HepG2 (cell line): ENCODE measurements at regions not wholly inside any gene's neighbourhood (a gene's known extent, or its start where the extent isn't known, plus 50 kb on each side); places are given as distances from the start of the nearest gene placed in this dataset.

Source experiments
- ATAC-seq: fragments of 200-7000 bp; cut with Tn5 transposase; 3 replicates; pipeline ENCODE4 v1.9.1; 2020; ENCODE audit warnings: mild to moderate bottlenecking, moderate library complexity
- BruUV-seq: library from RNA; stranded (reverse); fragments of 400-500 nt; replicated peaks from 2 replicates; lab custom pipeline; 2021; lab: Mats Ljungman, UMichigan
- CTCF ChIA-PET: fragments of 300-600 bp; formaldehyde crosslinking; extraction: SDS; loops from one replicate; lab custom pipeline; 2021; ENCODE audit warnings: low total read pairs, inconsistent platforms, low intra/inter-chr PET ratio; lab: Yijun Ruan, JAX
- POLR2A ChIA-PET: fragments of 350-600 bp; sonication (Branson Sonifier 250); formaldehyde crosslinking; loops from one replicate; lab custom pipeline; 2020; ENCODE audit warnings: antibody characterized with exemption, inconsistent platforms; lab: Yijun Ruan, JAX
- DNase-seq: peaks from one replicate; pipeline ENCODE4 v3.0.0-alpha.2; 2015; ENCODE audit warnings: low spot score
- FAIRE-seq: peaks from 3 replicates; lab custom pipeline; 2011; peaks lifted over from hg19 to GRCh38; lab: Jason Lieb, UNC
- H2AFZ ChIP-seq: one replicate; pipeline ENCODE4 v1.6.1; 2011; ENCODE audit warnings: low read length, inconsistent platforms
- H3K27ac ChIP-seq: fragments of 300-600 bp; 3 replicates; pipeline ENCODE4 v1.8.0; 2011; ENCODE audit warnings: mixed run types, mild to moderate bottlenecking, mixed read lengths, low read length, inconsistent platforms; ENCODE audit not compliant: insufficient read depth; ENCODE audit errors: extremely low read length
- H3K27me3 ChIP-seq, 2 experiments: fragments of 200-600 bp in 1 of 2; 2 replicates in 1 of 2; 3 replicates in 1 of 2; pipeline versions ENCODE4 v1.6.0 to v1.8.0; 2011; ENCODE audit warnings: low read length in 2 of 2, mild to moderate bottlenecking in 2 of 2, moderate library complexity in 2 of 2, inconsistent platforms in 1 of 2; ENCODE audit not compliant: insufficient read depth in 2 of 2, control insufficient read depth in 1 of 2
- H3K36me3 ChIP-seq, 2 experiments: fragments of 200-600 bp in 1 of 2; replicated peaks in 1 of 2; 2 replicates in 1 of 2; 3 replicates in 1 of 2; pipeline versions ENCODE4 v1.5.1 to v1.8.0; 2011; ENCODE audit warnings: low read length in 2 of 2, inconsistent platforms in 1 of 2; ENCODE audit not compliant: insufficient read depth in 2 of 2, control insufficient read depth in 1 of 2
- H3K4me1 ChIP-seq: 2 replicates; pipeline ENCODE4 v1.5.1; 2012; ENCODE audit warnings: low read length, inconsistent platforms; ENCODE audit not compliant: insufficient read depth
- H3K4me2 ChIP-seq: 2 replicates; pipeline ENCODE4 v1.6.0; 2011; ENCODE audit warnings: low read depth, low read length, inconsistent platforms
- H3K4me3 ChIP-seq, 3 experiments: fragments of 200-600 bp in 1 of 3; sonication (generic), shearing (Covaris generic) in 1 of 3; replicated peaks in 1 of 3; 2 replicates each; pipeline ENCODE4 v1.5.1; 2011 to 2016; ENCODE audit warnings: low read length in 3 of 3, inconsistent platforms in 2 of 3, low read depth in 2 of 3, mild to moderate bottlenecking in 2 of 3, control low read depth in 1 of 3, mixed read lengths in 1 of 3; ENCODE audit not compliant: insufficient read depth in 1 of 3
- H3K79me2 ChIP-seq: one replicate; pipeline ENCODE4 v1.6.1; 2011; ENCODE audit warnings: low read length, inconsistent platforms; ENCODE audit not compliant: insufficient read depth
- H3K9ac ChIP-seq: 2 replicates; pipeline ENCODE4 v1.6.0; 2011; ENCODE audit warnings: mild to moderate bottlenecking, low read depth, low read length, inconsistent platforms; ENCODE audit not compliant: insufficient read depth
- H3K9me3 ChIP-seq: 2 replicates; pipeline ENCODE4 v1.5.1; 2012; ENCODE audit warnings: mild to moderate bottlenecking, low read length
- H4K20me1 ChIP-seq: 2 replicates; pipeline ENCODE4 v1.6.0; 2011; ENCODE audit warnings: inconsistent platforms, mild to moderate bottlenecking, low read length, moderate library complexity; ENCODE audit not compliant: insufficient read depth
- AGO1 ChIP-seq: fragments of 200-400 bp; formaldehyde crosslinking; IDR thresholded peaks from 2 replicates; pipeline ENCODE4 v1.6.1; 2017; ENCODE audit warnings: mild to moderate bottlenecking, low read depth, low read length, moderate library complexity; ENCODE audit not compliant: poor library complexity, severe bottlenecking
- EED ChIP-seq: sonication (generic); formaldehyde crosslinking; IDR thresholded peaks from 2 replicates; pipeline ENCODE4 v1.5.0; 2020; ENCODE audit warnings: mild to moderate bottlenecking, missing genetic modification reagents
- GABPA ChIP-seq, 2 experiments: IDR thresholded peaks; 2 replicates each; pipeline ENCODE4 v1.6.1; 2011 to 2016; ENCODE audit warnings: low read depth in 2 of 2, low read length in 1 of 2, missing biosample characterization in 1 of 2, missing genetic modification characterization in 1 of 2
- HHEX ChIP-seq: IDR thresholded peaks from 2 replicates; pipeline ENCODE4 v1.6.1; 2016; ENCODE audit warnings: control low read depth
- MIER2 ChIP-seq: IDR thresholded peaks from 2 replicates; pipeline ENCODE4 v1.6.1; 2016; ENCODE audit warnings: missing biosample characterization, missing genetic modification reagents
- RBFOX2 ChIP-seq: fragments of 200-400 bp; formaldehyde crosslinking; IDR thresholded peaks from 2 replicates; pipeline ENCODE4 v1.6.1; 2017; ENCODE audit warnings: low read depth, mild to moderate bottlenecking, low read length
- RFX5 ChIP-seq: IDR thresholded peaks from 2 replicates; pipeline ENCODE4 v1.6.1; 2011; ENCODE audit warnings: low read depth, low read length, improper control_type of control experiment
- SYNCRIP ChIP-seq: fragments of 200-400 bp; formaldehyde crosslinking; IDR thresholded peaks from 2 replicates; pipeline ENCODE4 v1.6.1; 2018; ENCODE audit warnings: mild to moderate bottlenecking, low read depth, low read length; ENCODE audit not compliant: insufficient read depth
- ZNF225 ChIP-seq: sonication (generic); formaldehyde crosslinking; IDR thresholded peaks from 2 replicates; pipeline ENCODE4 v1.4.0; 2020; ENCODE audit warnings: mild to moderate bottlenecking, missing genetic modification reagents
- ZSCAN25 ChIP-seq: sonication (generic); formaldehyde crosslinking; IDR thresholded peaks from 2 replicates; pipeline ENCODE4 v1.8.0; 2022; ENCODE audit warnings: mild to moderate bottlenecking, missing genetic modification reagents
- WGBS: methylation state at CpG from one replicate; pipeline ENCODE4 v1.1.6; 2017; ENCODE audit warnings: low lambda C conversion rate; 5-methylcytosine and 5-hydroxymethylcytosine counted together
- in situ Hi-C: cut with HindIII; loops from 2 replicates; pipeline ENCODE4 v1.10.0; 2017; ENCODE audit warnings: low pct_unique_long_range_greater_than_20kb; ENCODE audit not compliant: extremely low pct_ligation_motif_present
- intact Hi-C: fragments of 100-400 bp; cut with micrococcal nuclease; formaldehyde crosslinking; loops from one replicate; pipeline ENCODE4 v1.10.0; 2022; ENCODE audit not compliant: unreplicated experiment

GRCh38 chr1:239892602-239893001, 199.1 kb upstream of the FMN2 start:
- H3K9me3 ChIP-seq, result no peaks in the 10 kb centered on the region
- CTCF ChIA-PET, result no interaction called here
- no peak for FAIRE-seq
- H3K4me3 ChIP-seq, result no peak overlapping the region
- H4K20me1 ChIP-seq, result no peaks in the 10 kb centered on the region
- TF ChIP-seq MIER2 (CRISPR knock-in tag) (no peak), RFX5 (no peak), HHEX (no peak), EED (no peak), AGO1 (no peak), RBFOX2 (no peak), SYNCRIP (no peak), GABPA (IDR thresholded peaks at IDR 0.05; ENCODE audit: low read depth, low read length) (no peak), GABPA (CRISPR knock-in tag; IDR thresholded peaks at IDR 0.05; ENCODE audit: low read depth) (no peak), ZNF225 (no peak)
- TF ChIP-seq, all 625 proteins: peak for 0
- Histone ChIP-seq H3K27ac (no peak overlapping the region), H3K27me3 (peaks cover 0 to 1% of the 10 kb centered on the region in 2 experiments; a peak in 1 of 5 replicates), H3K4me2 (no peak overlapping the region), H3K4me1 (no peaks in the 10 kb centered on the region), H3K79me2 (no peaks in the 10 kb centered on the region), H3K9ac (no peak overlapping the region), H2AFZ (no peak overlapping the region), H3K36me3 (no peaks in the 10 kb centered on the region)
- POLR2A ChIA-PET, result no interaction called here
- ATAC-seq (no peak), DNase-seq (no peak)
- in situ Hi-C loops (loop anchor here (25.0 kb wide), 1 partner anchor 480 kb away; no protein-coding TSS in a partner anchor), intact Hi-C loops (no loop called here)
- BruUV-seq, result no TSS peak

- no peaks in the 10 kb centered on the region for H4K20me1 ChIP-seq
- no peaks in the 10 kb centered on the region for H3K36me3 ChIP-seq
- 0% methylated on average over 3 of the region's 3 CpGs for WGBS
- DNase-seq (no peak), FAIRE-seq (no peak), ATAC-seq (no peak)
- H3K9ac ChIP-seq, result no peak overlapping the region
- no TSS peak for BruUV-seq
- no peak overlapping the region for H3K4me2 ChIP-seq
- ChIA-PET POLR2A (no interaction called here), CTCF (no interaction called here)
- in situ Hi-C loops (loop anchor here (25.0 kb wide), 1 partner anchor 481 kb away; no protein-coding TSS in a partner anchor), intact Hi-C loops (no loop called here)
- H3K27ac ChIP-seq, result no peak overlapping the region
- H3K4me1 ChIP-seq, result no peaks in the 10 kb centered on the region
- no peak overlapping the region for H3K4me3 ChIP-seq
- no peak for TF ChIP-seq ZSCAN25 (CRISPR knock-in tag)
- H3K9me3 ChIP-seq, result no peaks in the 10 kb centered on the region
- H3K79me2 ChIP-seq, result no peaks in the 10 kb centered on the region
- H3K27me3 ChIP-seq, result peaks cover 0 to 1% of the 10 kb centered on the region in 2 experiments; a peak in 1 of 5 replicates
- H2AFZ ChIP-seq, result no peak overlapping the region
Observed at GRCh38 chr1:239893127-239893731, 198.5 kb upstream of the FMN2 start.
